Middle frontal gyrus (tissue), 1 donor: ENCODE measurements at regions not wholly inside any gene's neighbourhood (a gene's known extent, or its start where the extent isn't known, plus 50 kb on each side); places are given as distances from the start of the nearest gene placed in this dataset.
"Not testable (repeated sequence)": the region's sequence is repeated elsewhere in the genome, so short reads cannot be mapped to it uniquely, and the experiment has no call there.

Source experiments
- DNase-seq: peaks from one replicate; pipeline ENCODE4 v3.0.0-alpha.2; 2015; ENCODE audit warnings: low spot score; ENCODE audit errors: extremely low spot score

DNA sequence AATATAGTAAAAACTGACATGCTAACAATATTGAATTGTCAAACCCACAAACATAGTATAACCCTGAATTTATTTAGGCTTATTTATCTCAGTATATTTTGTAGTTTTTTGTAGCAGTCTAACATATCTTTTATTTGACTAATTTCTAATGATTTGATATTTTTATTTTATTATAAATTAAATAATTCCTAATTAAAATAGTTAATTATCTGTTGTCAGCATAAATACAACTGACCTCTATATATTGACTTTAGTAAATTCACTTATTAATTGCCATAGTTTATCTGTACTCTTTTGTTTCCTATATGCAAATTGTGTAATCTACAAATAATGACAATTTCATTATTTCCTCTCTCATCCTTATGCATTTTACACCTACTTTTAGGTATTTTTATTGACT, 215.1 kb upstream of the KIF2A start:
- DNase-seq: no peak

- no peak for DNase-seq
Observed at GRCh38 chr5:62093411-62093810, 212.6 kb upstream of the KIF2A start.

DNA sequence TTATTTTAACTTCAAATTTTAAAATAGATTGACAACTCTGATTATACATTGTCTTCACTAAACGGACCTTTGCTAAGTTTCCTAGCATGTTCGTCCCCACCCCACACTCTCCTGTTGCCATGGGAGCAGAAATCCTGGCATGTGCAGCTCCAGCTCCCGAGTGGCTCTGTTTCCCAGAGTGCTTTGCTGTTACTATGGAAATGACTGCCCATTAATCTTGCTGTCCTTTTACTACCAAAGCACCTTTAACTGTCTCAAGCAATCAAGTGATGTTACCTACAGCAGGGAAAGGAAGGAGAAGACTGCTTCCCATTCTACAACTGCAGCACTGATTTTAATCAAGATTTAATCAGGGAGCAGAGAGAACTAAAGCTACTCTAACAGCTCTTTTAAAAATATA, 212.0 kb upstream of the KIF2A start:
- DNase-seq: peak; percentile 37

DNA sequence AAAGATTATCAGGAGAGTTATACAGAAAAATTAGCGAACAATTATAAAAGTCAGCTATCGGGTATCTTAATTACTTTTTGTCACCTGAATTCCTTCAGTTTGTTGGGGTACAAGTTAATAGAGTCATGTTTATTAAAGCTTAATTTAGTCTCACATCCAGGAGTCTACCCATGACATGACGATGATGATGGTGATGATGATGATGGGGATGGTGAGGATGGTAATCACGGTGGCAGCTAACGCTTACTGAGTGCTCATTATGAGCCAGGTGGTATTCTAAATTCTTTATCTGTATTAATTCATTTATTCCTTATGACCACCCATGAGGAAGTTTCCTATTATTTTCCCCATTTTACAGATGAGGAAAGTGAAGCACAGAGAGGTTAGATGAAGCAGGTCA, 208.6 kb upstream of the KIF2A start:
- DNase-seq: no peak

DNA sequence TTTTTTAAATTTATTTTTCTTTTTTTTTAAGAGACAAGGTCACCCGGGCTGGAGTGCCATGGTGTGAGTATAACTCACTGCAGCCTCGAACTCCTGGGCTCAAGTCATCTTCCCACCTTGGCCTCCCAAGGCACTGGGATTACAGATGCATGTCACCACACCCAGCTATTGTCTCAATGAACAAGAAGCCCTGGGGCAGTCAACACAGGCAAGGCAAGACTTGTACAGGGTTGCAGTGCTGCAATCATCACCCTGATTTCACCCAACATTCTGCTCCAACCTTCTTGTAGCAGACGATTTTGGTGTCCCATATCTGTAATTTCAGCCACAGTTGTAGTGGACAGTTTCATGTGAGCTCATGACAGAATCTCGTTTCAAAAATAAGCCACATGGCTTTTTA, 205.8 kb upstream of the KIF2A start:
- DNase-seq: no peak

GRCh38 chr5:62103863-62104262, 202.1 kb upstream of the KIF2A start:
- not testable (repeated sequence) for DNase-seq

DNA sequence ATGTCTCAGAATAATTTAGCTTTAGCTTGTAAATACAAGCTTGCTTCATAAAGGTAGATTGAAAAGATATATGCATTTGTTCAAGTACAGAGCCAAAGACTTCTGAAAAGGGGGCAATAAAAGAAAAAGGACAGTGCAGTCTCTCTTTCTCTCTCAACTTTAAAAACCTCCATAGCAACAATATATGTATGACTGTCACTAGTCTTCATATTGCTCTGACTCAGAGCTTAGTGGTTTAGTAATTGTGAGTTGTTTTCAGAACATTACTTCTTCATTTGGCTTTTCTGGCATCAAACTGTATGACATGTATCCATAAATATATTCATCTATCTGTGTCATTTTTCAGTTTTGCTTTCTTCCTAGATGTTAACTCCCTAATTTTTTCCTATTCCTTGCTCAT, 194.6 kb upstream of the KIF2A start:
- DNase-seq: no peak

- DNase-seq: no peak
Observed at GRCh38 chr5:62112689-62113228, 193.2 kb upstream of the KIF2A start.

DNA sequence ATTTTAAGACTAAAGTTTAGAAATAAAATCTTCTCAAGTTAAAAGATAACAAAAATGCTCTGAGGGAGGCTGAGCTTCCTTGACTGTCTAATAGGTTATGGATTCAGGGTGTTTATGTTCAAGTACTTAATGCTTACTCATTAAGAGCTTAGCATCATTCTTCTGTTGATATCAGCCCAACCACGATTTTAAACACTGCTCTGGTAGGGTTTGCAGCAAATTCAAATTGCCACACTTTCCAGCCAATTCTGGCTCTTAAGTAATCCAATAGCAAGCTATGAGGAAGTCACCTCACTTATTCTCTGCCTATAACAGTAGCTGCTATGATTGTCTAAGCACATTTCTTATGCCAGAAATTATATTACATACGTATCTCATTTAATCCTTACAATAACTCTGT, 191.0 kb upstream of the KIF2A start:
- DNase-seq: no peak

GRCh38 chr5:62124266-62124665, 181.7 kb upstream of the KIF2A start:
- no peak for DNase-seq

DNA sequence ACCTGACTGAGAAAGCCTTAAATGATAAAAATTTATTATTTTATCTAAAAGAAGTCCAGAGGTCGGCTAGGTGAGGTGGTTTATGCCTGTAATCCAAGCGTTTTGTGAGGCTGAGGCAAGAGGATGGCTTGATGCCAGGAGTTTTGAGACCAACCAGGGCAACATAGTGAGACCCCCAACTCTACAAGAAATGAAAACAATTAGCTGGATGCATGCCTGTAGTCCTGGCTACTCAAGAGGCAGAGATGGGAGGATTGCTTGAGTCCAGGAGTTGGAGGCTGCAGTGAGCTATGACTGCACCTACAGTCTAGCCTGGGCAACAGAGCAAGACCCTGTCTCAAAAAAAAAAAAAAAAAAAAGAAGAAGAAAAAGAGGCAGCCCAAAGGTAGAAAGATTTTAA, 179.9 kb upstream of the KIF2A start:
- no peak for DNase-seq

DNA sequence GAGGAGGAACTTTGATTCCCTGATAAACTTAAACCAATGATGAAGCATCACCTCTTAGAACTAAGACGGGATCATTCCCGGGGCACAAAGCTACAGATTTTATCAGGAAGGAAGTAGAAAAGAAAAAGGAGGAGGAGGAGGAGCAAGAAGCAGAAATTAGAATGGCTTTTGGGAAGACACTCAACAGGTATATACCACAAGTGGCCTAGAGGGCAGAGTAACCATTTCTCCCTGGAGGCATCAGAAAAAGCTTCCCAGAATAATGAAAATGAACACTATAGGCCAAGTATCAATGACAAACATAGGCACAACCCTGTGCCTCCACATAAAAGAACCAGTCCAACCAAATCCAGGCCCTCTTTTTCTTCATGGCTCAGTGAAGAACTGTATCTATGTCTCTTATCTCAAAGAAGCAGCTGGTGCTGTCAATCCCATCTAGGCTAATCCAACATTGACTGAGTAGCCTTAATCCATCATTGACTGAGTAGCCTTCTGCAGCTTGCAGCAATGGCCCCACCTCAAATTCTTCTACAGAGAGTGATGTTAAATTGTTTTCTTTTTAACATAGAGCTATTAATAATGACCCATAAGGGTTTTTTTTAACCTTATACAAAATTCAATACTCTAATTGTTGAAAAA, 178.8 kb upstream of the KIF2A start:
- DNase-seq: no peak

GRCh38 chr5:62130107-62130506, 175.9 kb upstream of the KIF2A start:
- no peak for DNase-seq

DNA sequence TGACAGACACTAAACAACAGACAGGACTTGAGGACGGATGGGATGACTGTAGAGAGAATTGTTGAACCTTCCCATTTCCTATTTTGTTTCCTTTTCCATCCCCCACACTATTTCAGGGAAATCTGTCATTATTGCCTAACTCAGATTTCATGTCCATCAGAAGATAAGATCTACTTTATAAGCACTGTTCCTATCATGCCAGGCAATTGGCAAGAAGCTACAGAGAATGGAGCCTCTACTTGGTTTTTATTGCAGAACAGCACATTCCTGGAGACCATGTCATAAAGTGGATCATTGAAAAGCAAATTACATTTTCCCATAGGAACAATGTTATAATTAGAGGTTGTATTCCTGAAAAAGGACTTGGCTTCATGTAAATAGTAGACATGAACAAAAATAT, 173.7 kb upstream of the KIF2A start:
- DNase-seq: no peak

GRCh38 chr5:62133426-62133825, 172.6 kb upstream of the KIF2A start:
- DNase-seq: no peak

DNA sequence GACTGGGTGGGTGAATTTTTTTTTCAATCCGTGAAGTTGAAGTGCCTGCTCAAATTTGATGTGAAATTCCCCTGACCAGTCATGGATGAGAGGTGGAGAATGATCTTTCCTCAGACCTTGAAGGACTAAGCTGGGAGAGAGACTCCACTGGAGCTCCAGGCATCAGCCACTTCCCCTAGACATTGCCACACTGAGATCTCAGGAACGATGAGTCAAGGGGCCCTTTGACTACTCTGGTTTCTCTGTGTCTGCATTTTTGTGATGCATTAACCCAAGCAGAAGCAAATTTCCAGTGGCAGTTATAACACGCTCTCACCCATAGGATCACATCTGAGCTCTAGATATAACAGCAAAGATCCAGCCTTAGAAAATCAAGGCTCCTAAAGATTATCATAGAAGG, 171.2 kb upstream of the KIF2A start:
- DNase-seq: no peak

- no peak for DNase-seq
Observed at GRCh38 chr5:62137628-62138027, 168.4 kb upstream of the KIF2A start.

DNA sequence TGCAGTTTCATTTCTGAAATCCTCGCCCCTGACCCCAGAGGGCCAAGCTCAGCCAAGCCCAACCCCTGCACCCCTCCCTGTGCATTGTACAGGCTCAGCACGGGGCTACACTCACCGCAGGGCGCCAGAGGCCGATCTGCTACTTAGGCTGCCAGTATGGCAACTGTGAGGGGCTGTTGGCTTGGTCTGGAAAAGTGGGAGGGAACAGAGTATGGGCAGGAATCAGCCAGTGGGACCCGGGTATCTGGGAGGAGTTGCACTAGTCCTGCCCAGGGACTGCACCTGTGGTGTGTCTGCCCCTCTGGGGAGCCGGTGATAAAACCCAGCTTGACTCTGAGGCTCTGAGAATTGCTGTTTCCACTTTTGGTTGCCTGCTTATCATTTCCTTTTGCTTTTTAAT, 167.4 kb upstream of the KIF2A start:
- no peak for DNase-seq

GRCh38 chr5:62139741-62140140, 166.3 kb upstream of the KIF2A start:
- DNase-seq: no peak

DNA sequence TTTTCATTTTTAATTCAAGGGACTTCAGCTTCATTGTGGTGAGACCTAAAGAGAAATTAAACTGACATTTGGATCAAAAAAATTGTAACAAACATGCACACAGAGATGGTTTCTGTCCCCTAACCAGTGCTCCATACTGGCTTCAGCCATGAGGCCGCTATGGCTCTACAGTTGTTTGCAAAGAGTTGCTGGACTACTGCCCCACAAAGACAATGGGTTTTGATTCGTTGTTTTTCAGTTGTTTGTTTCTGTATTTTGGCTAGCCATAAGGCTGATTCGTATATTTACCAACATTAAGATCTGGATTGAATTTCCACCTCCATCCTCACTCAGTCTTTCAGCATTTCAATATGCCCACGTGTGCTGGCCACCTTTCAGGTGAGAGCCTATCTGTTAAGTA, 163.7 kb upstream of the KIF2A start:
- no peak for DNase-seq

DNA sequence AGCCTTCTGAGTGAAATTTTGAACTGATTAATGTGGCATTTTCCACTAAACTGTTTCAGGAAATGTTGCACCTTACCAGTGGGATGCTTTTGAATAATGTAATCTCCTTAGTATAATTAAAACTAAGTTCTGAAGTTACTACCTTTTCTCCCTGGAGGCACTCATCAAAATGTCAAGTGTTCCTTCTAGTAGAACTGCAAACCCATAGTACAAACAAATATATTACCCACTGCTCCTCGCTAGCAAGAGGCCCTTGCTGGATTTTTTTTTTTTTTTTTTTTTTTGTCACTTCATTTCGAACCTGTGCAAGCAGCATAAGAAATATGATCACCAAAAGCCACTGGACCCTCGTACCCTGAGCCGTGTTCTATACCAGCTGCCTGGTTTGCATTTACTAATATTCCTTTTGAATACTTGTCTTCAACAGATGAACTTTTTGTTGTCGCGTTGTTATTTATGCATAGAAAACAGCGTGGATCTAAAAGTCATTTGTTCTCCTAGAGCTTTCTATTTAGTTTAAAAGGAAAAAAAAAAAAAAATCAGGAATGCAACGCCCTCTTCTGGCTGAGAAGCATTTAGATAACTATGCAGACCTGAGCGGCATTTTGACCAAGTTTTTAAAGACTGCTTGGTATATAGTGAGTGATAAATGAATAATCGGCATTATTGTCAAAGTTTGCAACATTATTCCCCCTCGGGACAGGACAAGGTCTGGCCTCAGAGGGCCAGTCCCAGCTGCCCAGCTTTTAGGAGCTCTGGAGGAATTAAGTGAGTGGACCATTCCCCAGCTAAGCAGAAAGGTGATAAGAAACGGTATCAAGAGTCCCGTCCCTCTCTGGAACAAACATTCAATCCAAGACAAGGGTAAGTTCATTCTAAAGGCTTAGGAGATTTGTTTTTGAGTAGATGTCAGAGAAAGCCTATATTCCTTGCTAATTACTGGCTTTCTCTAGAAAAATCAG, 162.5 kb upstream of the KIF2A start:
- DNase-seq: peak; percentile 36

DNA sequence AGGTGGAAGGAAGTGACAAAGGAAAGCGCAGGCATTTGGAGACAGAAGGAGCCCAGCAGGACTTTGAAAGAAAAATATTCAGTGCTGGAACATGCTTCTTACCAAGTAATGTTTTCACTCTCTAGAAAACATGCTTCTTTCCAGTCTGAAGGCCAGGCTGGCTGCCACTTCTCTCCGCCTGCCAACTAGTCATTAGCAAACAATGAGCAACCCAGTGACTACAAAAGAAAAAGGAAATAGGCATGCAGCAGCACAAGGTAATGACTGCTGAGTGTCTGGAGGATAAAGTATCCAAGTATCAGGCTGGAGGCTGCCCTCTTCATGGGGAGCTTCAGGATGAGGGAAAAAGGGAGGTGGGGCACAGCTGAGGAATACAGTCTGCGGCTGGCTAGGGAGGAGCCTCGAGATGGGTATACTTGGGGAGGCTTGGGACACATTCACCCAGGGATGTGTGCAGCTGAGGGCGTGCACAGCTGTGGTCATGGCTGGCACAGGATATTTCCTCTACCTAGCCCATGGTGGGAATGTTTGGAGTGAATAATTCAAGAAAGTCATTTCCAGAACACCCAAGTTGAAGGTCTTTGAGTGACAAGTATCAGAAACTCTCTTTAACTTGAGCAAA, 161.5 kb upstream of the KIF2A start:
- no peak for DNase-seq
